Adipocyte (in vitro differentiated cells): ENCODE measurements at regions not wholly inside any gene's neighbourhood (a gene's known extent, or its start where the extent isn't known, plus 50 kb on each side); places are given as distances from the start of the nearest gene placed in this dataset.

Source experiments
- DNase-seq: peaks from one replicate; pipeline ENCODE4 v3.0.0-alpha.2; 2015; ENCODE audit warnings: low read depth
- H3K27me3 ChIP-seq: replicated peaks from 2 replicates; pipeline ENCODE4 v1.7.0; 2013; ENCODE audit warnings: mild to moderate bottlenecking, low read length, moderate library complexity; ENCODE audit not compliant: control insufficient read depth, insufficient read depth
- H3K36me3 ChIP-seq: 2 replicates; pipeline ENCODE4 v1.7.0; 2013; ENCODE audit warnings: low read length, mild to moderate bottlenecking, moderate library complexity; ENCODE audit not compliant: control insufficient read depth, insufficient read depth, severe bottlenecking
- H3K4me1 ChIP-seq: 2 replicates; pipeline ENCODE4 v1.7.0; 2013; ENCODE audit warnings: mild to moderate bottlenecking, low read length, moderate library complexity; ENCODE audit not compliant: control insufficient read depth, insufficient read depth
- H3K4me3 ChIP-seq: 2 replicates; pipeline ENCODE4 v1.7.0; 2013; ENCODE audit warnings: mild to moderate bottlenecking, low read length, moderate library complexity
- H3K9ac ChIP-seq: 2 replicates; pipeline ENCODE4 v1.7.0; 2013; ENCODE audit warnings: mild to moderate bottlenecking, low read length, moderate library complexity
- H3K9me3 ChIP-seq: 2 replicates; pipeline ENCODE4 v1.7.0; 2013; ENCODE audit warnings: mild to moderate bottlenecking, low read length, moderate library complexity; ENCODE audit not compliant: control insufficient read depth

DNA sequence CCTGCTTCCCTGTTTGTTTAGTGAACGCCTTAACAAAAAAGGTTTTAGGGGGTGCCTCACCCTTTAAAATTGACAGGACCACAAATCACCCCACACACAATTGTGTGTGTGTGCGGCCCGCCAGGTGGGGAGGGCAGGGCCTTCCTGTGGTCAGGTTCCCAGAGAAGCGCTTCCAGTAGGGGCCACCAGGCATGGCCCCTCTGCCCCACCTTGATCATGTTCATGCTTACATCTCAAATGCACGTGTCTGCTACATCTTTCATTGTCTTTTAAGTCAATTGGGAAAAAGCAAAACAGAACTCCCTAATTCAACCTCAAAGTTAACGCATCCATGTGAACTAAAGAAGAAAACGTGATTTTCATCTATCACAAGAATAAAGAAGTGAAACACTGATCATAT lies 1335.3 kb downstream of the TBC1D22A start:
- Histone ChIP-seq H3K36me3 (no peaks in the 10 kb centered on the region), H3K27me3 (peaks cover 15% of the 10 kb centered on the region)

DNA sequence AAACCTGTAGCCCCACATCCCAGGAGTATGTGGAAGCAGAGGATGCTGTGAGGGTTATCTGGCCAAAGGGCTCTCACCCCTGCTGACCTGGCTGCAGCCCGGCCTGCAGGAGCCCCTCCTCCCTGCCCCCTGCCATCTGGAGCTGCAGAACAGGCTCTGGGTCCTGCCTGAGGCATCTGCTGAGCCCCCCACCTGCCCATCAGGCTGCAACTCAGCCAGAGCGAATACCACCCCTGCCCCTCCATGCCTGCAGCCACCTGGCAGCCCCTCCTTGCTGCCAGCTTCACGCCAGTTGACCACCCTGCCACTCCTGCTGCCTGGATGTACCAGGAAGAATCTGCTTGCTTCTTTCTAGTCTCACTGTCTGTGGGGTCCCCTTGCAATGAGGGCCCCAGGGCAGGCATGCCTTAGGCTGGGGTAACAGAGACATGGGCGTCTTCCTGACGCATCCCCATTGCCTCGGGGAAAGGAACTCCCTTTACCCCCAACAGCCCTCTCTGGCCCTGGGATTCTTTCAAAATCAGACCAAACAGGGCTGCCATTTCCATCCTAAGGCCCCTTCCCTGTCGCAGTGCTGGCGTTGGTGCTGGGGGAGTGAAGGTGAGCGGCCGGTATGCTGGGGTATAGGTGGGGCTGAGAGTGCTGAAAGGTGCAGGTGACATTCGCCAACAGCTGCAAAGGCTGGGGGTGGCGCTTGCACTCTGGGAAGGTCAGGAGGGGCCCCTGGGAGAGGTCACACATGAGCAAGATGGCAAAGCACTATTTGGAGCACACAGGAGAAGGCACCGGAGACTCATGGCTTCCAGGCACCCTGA lies 1334.6 kb downstream of the TBC1D22A start:
- no peak for DNase-seq
- peaks cover 20% of the 10 kb centered on the region for H3K27me3 ChIP-seq

More for the DNA sequence above, 1335.3 kb downstream of the TBC1D22A start:
- Histone ChIP-seq H3K4me3 (no peak overlapping the region), H3K4me1 (no peaks in the 10 kb centered on the region), H3K9me3 (no peaks in the 10 kb centered on the region), H3K9ac (no peak overlapping the region)
- DNase-seq = no peak

DNA sequence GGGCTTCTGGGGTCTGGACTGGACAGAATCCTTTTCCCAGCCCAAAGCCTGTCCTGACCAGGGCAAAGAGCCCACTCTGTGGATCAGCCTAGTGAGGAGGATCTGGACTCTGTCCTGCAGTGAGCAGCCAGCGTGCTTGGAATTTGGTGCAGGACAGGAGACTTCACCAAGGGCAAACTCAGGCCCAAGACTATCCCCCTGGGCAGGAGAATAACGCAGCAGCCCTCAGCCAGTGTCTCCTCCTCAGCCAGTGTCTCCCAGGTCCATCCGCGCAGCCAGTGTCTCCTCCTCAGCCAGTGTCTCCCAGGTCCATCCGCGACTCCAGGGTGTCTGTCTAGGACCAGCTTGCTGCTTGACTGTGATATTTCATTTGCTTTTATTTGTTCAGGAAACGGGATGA lies 1334.0 kb downstream of the TBC1D22A start:
- Histone ChIP-seq H3K27me3 (peaks cover 24% of the 10 kb centered on the region), H3K36me3 (no peaks in the 10 kb centered on the region), H3K4me3 (no peak overlapping the region), H3K4me1 (no peaks in the 10 kb centered on the region), H3K9ac (no peak overlapping the region), H3K9me3 (no peaks in the 10 kb centered on the region)
- no peak for DNase-seq

More for the DNA sequence above, 1334.6 kb downstream of the TBC1D22A start:
- Histone ChIP-seq H3K4me1 (no peaks in the 10 kb centered on the region), H3K9ac (no peak overlapping the region), H3K4me3 (no peak overlapping the region), H3K36me3 (no peaks in the 10 kb centered on the region), H3K9me3 (no peaks in the 10 kb centered on the region)

- H3K36me3 ChIP-seq = no peaks in the 10 kb centered on the region
- H3K9me3 ChIP-seq = no peaks in the 10 kb centered on the region
- no peak for DNase-seq
- H3K4me1 ChIP-seq = peaks cover 11% of the 10 kb centered on the region
- H3K27me3 ChIP-seq = peaks cover 30% of the 10 kb centered on the region
- no peak overlapping the region for H3K9ac ChIP-seq
- no peak overlapping the region for H3K4me3 ChIP-seq
These were observed 1331.5 kb downstream of the TBC1D22A start for GRCh38 chr22:48093981-48094380.

DNA sequence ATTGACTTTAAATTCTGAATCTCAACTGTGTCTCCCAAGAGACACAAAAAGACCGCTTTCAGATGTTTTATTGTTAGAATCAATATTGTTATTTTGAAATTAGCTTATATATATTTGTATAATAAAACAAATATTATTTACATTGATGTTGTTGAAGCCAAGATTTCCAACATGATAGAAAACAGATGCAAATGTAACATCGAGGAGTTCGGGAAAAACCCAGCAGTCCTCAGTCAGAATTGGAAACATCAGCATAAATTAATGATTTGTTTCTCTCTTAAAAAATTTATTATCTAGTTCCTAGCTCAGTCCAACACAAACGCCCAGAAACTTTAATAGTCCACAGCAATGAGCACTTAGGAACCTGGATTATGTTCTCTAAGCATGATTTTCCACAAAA lies 1330.4 kb downstream of the TBC1D22A start:
- no peak for DNase-seq
- Histone ChIP-seq H3K27me3 (peaks cover 30% of the 10 kb centered on the region), H3K4me3 (no peak overlapping the region), H3K4me1 (peaks cover 11% of the 10 kb centered on the region), H3K9ac (no peak overlapping the region), H3K36me3 (no peaks in the 10 kb centered on the region), H3K9me3 (no peaks in the 10 kb centered on the region)

- Histone ChIP-seq H3K36me3 (no peaks in the 10 kb centered on the region), H3K4me1 (peaks cover 11% of the 10 kb centered on the region), H3K9me3 (no peaks in the 10 kb centered on the region), H3K4me3 (no peak overlapping the region), H3K9ac (no peak overlapping the region), H3K27me3 (peaks cover 34% of the 10 kb centered on the region)
- no peak for DNase-seq
These were observed 1329.3 kb downstream of the TBC1D22A start for GRCh38 chr22:48091656-48092223.

GRCh38 chr22:48091060-48091650 lies 1328.7 kb downstream of the TBC1D22A start:
- Histone ChIP-seq H3K36me3 (no peaks in the 10 kb centered on the region), H3K4me1 (peaks cover 11% of the 10 kb centered on the region), H3K9ac (no peak overlapping the region), H3K9me3 (no peaks in the 10 kb centered on the region), H3K4me3 (no peak overlapping the region), H3K27me3 (peaks cover 32% of the 10 kb centered on the region)
- DNase-seq = no peak

DNA sequence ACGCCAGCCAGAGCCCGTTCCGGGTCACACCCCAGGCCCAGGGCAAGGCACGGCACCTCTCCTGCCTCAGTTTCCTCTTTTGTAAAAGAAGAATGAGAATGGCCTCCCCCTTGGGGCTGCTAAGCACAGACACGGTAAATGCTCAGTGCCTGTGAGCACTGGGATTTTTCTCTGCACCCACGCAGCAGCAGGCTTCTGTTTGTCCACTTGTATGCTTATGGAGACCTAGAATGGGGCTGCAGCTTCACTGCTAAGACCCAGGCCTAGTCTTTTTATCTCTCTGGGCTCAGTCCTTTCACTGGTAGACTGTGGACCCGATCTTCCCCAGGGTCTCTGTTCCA lies 1327.9 kb downstream of the TBC1D22A start:
- no peak overlapping the region for H3K4me3 ChIP-seq
- peaks cover 11% of the 10 kb centered on the region for H3K4me1 ChIP-seq
- no peaks in the 10 kb centered on the region for H3K36me3 ChIP-seq
- H3K27me3 ChIP-seq = peaks cover 35% of the 10 kb centered on the region
- no peak overlapping the region for H3K9ac ChIP-seq
- DNase-seq = no peak
- H3K9me3 ChIP-seq = no peaks in the 10 kb centered on the region

DNA sequence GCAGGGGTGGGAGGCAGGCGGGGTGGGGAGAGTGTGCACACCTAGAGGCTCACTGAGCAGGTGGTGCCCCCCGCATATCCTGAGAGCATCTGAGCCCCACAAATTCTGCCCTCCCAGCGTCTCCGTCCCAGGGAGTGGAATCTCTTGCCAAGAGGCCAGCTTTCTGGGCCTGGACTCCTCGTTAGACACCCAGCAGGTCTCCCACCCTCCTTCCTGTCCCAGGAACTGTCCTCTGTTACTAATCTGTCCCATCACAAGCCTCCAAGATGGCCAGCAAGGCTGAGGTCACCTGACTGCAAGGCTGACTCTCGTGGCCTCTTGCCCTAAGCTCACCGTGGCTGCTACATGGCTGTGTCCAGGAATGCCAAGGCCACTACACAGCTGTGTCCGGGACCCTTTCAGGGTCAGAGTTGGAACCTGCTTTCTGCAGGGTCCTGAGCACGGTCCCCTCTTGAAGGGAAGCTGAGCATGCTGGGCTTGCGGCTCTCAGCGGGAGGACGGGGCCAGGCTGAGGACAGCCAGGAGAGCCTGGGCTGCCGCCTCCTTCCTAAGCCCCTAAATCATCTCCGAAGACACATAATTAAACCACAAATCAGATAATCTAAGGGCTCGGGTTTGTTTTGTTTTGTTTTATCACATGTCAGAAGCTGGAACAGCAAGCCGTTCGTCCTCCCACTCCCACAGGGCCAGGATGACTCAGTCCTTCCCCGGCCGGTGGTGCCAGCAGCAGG lies 1327.3 kb downstream of the TBC1D22A start:
- no peaks in the 10 kb centered on the region for H3K9me3 ChIP-seq
- no peak overlapping the region for H3K4me3 ChIP-seq
- peak; percentile 8 for DNase-seq
- H3K9ac ChIP-seq = no peak overlapping the region
- H3K4me1 ChIP-seq = peaks cover 11% of the 10 kb centered on the region
- H3K36me3 ChIP-seq = no peaks in the 10 kb centered on the region
- H3K27me3 ChIP-seq = peaks cover 31% of the 10 kb centered on the region

- Histone ChIP-seq H3K4me3 (no peak overlapping the region), H3K36me3 (no peaks in the 10 kb centered on the region), H3K27me3 (peaks cover 30% of the 10 kb centered on the region), H3K4me1 (peaks cover 11% of the 10 kb centered on the region), H3K9me3 (no peaks in the 10 kb centered on the region), H3K9ac (no peak overlapping the region)
- DNase-seq = no peak
These were observed 1326.6 kb downstream of the TBC1D22A start for GRCh38 chr22:48088926-48089536.

DNA sequence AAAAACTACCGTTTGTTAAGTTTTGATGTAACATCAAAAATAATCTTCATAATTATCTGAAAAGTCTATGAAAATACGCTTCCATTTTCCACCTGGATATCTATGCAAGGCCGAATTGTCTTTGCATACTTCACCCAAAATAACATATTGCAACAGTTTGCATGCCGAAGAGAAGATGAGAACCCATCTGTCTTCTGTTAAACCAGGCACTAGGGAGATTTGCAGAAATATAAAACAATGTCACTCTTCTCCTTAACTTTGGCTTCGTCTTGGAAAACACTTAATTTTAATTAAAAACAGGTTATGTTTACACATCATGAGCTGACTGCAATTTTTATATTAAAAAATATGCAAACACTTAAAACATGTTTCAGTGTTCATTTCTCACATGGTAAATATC lies 1325.8 kb downstream of the TBC1D22A start:
- peaks cover 25% of the 10 kb centered on the region for H3K27me3 ChIP-seq
- H3K9me3 ChIP-seq = no peaks in the 10 kb centered on the region
- H3K9ac ChIP-seq = no peak overlapping the region
- no peak overlapping the region for H3K4me3 ChIP-seq
- no peaks in the 10 kb centered on the region for H3K36me3 ChIP-seq
- peaks cover 11% of the 10 kb centered on the region for H3K4me1 ChIP-seq
- no peak for DNase-seq
